ENCODE measurements at regions not wholly inside any gene's neighbourhood (a gene's known extent, or its start where the extent isn't known, plus 50 kb on each side); places are given as distances from the start of the nearest gene placed in this dataset.

DNA sequence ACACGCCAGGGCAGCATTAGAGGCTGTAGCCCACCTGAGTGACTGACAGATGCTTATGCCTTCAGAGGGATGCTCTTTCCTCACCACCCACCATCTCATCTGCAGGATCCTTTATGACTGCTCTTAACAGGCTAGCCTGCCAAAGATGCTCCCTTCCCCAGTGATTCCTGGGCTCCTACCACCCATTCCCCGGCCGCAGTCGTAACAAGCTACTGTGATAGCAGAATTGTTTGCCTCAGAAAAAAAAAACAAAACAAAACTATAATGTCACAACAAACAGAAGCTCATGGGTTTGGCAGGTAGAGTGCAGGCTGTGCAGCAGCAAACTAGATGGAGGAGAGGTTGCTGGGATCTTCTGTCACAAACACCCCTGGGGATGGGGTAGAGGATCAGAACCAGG lies 343.9 kb upstream of the ZMIZ1 start:
- TF ChIP-seq POLR2A (IDR thresholded peaks at IDR 0.05; ENCODE audit: low read depth, low read length) = no peak
- no peak for FAIRE-seq
- DNase-seq (ENCODE audit: insufficient read length, low spot score) = no peak

DNA sequence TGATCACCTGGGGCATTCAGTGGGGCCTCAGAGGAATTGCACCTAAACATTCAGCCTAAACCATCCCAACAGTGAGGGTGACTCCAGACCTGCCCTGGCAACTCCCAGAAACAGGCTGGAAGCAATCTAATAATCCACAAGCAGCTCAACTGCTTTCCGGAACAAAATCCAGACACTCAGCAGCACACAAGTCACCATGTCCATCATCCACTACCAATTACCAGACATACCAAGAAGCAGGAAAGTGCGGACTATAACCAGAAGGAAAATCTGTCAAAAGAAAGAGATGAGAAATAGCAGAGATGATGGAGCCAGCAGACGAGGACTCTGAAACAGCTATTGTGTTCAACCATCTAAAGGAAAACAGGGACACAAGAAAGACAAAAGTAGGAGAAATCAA lies 342.6 kb upstream of the ZMIZ1 start:
- DNase-seq (ENCODE audit: insufficient read length, low spot score) (no peak), FAIRE-seq (no peak)
- TF ChIP-seq POLR2A (IDR thresholded peaks at IDR 0.05; ENCODE audit: low read depth, low read length) = no peak

DNA sequence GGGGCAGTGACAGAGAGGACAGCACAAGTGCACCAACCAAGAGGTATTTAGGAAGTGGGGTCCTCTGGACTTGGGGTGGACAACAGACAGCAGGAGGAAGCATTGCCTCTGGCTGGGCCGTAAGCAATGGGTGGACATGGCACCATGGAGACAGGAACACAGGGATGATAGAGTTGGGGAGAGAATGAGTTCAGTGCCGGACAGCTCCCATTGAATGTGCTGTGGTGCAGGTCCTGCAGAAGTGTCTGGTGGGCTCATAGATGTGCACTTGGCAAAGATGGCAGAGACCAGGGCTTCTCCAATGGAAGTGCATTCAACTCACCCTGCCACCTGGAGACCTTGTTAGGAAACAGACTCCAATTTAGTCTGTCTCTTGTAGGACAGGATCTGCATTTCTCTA lies 341.5 kb upstream of the ZMIZ1 start:
- no peak for FAIRE-seq
- no peak for DNase-seq (ENCODE audit: insufficient read length, low spot score)
- TF ChIP-seq POLR2A (IDR thresholded peaks at IDR 0.05; ENCODE audit: low read depth, low read length) = no peak

DNA sequence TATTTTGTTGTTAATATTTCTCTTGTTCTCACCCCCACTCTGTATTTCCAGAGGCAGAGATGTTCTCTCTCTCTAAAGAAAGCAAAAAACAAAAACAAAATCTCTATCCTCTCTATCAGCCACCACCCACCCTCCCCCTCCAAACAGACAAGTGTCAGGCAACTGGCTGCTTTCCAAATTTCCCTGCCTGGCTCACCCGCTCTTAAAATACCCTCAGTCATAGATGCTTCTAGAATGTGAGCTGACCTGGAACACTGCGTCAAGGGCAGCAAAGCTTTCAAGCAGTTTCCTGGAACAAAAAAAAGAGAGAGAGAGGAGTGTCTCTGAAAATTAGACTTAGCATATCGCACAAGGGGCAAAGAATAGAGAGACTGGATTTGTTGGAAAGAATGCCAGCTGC lies 341.0 kb upstream of the ZMIZ1 start:
- FAIRE-seq (no peak), DNase-seq (ENCODE audit: insufficient read length, low spot score) (no peak)
- TF ChIP-seq POLR2A (IDR thresholded peaks at IDR 0.05; ENCODE audit: low read depth, low read length) = no peak

DNA sequence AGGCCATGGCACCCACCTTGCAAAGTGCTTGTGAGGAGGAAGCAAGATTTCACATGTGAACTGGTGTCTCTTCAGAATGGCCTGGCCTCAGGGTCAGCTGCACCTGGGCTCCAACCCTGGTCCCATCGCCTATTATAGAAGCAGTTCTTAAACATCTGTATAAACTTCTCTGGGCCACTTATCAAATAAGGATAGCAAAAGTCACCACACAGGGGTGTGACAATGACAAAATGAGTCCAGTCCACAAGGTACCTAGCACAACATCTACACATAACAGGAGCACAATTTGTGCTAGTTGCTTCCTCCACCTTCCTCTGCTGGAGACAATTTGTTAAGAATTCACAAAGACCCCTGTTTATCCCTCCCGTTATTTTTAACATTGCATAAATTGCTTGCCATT lies 340.6 kb upstream of the ZMIZ1 start:
- DNase-seq (ENCODE audit: insufficient read length, low spot score) (no peak), FAIRE-seq (no peak)
- TF ChIP-seq POLR2A (IDR thresholded peaks at IDR 0.05; ENCODE audit: low read depth, low read length) = no peak

DNA sequence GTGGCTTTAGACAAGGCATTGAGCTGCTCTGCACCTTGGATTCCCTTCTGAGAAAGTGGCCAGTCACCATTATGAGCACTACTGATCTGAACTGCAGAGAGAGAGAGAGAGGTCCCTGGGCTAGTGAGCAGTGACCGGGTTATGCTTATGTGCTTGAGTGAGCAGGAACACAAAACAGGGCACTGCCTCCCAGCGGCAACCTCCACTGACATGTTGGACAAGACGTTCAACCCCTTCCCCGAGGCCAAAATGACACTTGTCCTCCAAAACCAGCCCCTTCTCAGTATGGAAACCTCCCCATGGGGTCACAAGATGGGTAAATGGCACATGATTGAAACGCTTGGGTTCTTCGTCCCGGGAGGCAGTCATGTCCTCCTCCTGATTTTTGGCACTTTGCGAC lies 339.4 kb upstream of the ZMIZ1 start:
- FAIRE-seq (no peak), DNase-seq (ENCODE audit: insufficient read length, low spot score) (no peak)
- no peak for TF ChIP-seq POLR2A (IDR thresholded peaks at IDR 0.05; ENCODE audit: low read depth, low read length)

DNA sequence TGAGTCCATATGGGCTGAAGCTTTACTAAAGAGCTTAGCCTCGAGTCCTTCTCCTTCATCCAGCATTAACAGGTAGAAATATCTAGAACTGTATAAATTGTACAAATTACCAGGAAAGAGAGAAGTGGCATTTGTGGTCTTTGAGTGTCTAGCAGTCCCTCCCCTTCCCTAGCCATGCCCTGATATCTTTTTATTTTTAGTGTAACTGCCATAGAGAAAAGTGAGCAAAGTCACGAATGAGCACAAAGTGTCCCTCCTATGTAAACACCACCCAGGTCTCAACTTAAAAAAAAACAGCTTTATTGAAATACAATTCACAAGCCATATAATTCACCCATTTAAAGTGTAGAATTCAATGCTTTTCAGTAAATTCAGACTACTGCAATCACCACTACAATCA lies 339.0 kb upstream of the ZMIZ1 start:
- FAIRE-seq = no peak
- no peak for TF ChIP-seq POLR2A (IDR thresholded peaks at IDR 0.05; ENCODE audit: low read depth, low read length)
- DNase-seq (ENCODE audit: insufficient read length, low spot score) = no peak

DNA sequence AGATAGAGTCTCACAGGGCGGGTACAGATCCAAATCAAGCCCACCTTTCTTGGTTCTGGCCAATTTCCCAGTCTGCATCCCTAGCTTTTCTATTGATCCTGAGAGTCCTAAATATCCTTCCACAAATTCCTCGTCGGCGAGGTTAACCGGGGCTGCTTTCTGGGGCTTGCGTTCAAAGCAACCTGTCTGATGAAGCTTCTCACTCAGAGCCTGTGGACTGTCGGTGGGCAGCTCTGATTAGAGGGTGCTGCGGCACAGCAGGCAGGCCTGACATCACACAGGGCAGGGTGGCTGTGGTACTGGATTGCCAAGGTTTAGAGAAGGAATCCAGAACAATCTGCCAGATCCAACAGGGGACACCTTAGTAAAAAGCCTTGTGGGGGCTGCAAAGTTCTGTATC lies 338.0 kb upstream of the ZMIZ1 start:
- no peak for DNase-seq (ENCODE audit: insufficient read length, low spot score)
- no peak for TF ChIP-seq POLR2A (IDR thresholded peaks at IDR 0.05; ENCODE audit: low read depth, low read length)
- no peak for FAIRE-seq

DNA sequence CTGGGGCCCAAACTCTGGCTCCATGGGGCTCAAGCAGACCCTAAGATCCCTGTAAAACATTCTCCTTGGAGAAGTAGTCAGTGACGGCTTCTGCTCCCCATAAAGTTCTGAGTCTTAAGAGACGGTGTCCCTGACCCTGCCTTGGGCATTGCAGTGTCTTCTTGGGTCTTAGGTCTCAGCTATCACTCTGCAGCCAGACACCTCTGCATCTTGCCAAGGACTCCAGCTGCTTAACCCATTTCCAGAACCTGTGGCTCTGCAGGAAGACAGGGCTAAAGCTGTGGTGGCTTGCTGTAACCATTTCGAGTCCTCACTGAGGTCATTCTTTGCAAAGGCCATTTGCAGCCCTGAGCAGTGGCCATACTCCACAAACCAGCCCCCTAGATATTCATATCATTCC lies 337.1 kb upstream of the ZMIZ1 start:
- no peak for FAIRE-seq

DNA sequence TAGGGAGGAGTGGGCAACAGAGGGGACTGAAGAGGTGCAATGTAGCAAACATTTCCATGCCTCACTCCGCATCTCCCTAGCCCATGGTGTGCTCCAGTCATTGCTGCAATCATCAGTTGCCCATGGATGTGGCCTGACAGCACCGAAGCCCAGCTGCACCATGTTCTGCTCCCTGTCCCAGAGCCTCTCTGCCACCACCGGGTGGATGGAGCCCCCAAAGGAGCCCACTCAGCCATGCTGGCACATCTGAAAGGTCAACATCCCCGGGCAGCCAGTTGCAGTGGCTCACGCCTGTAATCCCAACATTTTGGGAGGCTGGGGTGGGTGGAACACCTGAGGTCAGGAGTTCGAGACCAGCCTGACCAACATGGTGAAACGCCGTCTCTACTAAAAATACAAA lies 336.4 kb upstream of the ZMIZ1 start:
- no peak for TF ChIP-seq POLR2A (IDR thresholded peaks at IDR 0.05; ENCODE audit: low read depth, low read length)
- no peak for FAIRE-seq
- no peak for DNase-seq (ENCODE audit: insufficient read length, low spot score)

More for the DNA sequence above, 337.1 kb upstream of the ZMIZ1 start:
- TF ChIP-seq POLR2A (IDR thresholded peaks at IDR 0.05; ENCODE audit: low read depth, low read length) = no peak
- DNase-seq (ENCODE audit: insufficient read length, low spot score) = no peak

DNA sequence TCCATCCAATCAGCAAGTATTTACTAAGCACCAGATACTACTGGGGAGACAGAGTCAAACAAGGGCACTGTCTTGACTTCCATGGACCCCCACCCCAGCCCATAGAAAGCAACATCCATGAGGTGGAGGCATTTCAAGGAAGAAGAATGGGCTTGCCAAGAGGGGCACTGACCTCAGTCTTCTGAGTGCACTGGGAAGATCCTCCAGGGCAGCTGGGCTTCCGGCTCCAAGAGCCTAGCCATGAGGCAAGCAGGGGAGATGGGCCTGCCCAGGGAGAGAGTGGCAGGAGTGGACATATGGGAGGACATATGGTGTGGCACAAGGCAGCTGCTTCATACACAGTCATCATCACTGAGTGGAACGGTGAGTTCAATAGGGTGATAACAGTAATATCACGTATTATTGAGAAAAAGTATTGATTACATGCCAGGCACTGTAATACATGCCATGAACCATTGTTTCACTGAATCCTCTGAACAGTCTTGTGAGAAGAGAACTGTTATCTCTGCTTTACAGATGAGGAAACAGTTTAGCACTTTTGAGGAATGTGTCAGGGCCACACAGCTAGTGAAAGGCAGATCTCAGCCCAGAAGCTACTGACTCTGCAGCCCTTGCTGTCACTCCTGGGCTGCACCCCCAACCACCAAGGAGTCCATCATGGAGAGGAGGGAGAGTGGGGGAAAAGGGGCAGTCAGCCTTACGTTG lies 331.7 kb upstream of the ZMIZ1 start:
- no peak for TF ChIP-seq POLR2A (IDR thresholded peaks at IDR 0.05; ENCODE audit: low read depth, low read length)
- DNase-seq (ENCODE audit: insufficient read length, low spot score) = no peak
- FAIRE-seq = no peak

DNA sequence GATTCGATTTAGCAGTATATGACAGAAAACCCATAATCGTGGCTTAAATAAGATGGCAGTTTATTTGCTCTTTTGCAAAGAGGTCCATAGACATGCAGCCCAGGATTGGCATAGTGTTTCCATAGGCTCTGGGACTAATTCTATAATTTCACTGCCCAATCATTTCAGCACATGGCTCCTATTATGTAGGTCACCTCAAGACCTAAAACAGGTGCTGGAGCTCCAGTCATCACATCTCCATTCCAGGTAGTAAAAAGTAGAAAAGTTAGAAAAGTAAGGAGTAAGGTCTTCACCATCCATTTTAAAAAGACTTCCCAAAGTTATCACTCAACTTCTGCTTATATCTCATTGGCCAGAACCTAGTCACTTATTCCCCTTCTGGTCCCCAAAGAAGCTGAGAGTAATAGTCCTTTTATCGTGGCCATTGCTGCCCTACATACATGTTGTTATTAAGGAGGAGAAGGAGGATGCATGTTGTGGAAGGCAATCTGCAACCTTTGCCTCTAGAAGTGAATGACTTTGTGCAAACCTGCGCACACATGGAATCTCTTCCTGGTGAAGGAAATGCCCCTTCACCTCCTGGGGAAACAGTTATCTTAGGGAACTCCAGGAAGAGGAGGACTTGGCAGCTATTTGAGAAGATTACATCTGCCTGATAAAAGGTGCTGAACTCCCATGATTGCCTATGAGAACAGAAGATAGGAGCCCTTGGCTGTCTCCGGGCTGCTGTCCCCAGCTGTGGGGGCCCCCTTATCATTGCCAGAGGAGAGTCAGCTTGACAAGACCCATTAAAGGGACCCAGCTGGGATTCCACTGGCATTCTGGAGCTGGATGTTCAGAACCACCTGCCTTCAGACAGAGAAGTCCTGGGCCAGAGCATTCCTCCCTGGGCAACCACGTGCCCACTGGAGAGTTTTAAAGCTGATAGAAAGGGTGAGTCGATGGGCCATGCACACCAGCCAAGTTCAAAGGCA lies 330.6 kb upstream of the ZMIZ1 start:
- TF ChIP-seq POLR2A (IDR thresholded peaks at IDR 0.05; ENCODE audit: low read depth, low read length) = no peak
- DNase-seq (ENCODE audit: insufficient read length, low spot score) (no peak), FAIRE-seq (no peak)

DNA sequence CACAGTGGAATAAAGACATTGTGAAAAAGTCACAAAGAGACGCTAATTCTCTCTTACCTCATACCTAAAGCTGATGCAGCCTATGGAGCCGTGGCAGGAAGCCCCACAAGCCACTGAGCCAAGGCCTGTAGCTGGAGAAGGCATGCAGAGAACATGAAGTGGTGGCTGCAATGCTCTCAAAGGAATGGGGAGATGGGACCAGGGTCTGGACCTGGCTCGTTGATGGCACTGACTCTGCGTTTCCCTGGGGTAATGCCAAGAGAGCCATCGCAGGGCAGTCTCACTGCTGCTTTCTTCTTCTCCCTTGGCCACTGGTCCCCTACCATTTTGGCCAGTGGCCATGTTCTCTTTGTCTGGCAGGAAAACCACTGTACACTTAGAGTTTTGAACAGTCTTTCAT lies 329.9 kb upstream of the ZMIZ1 start:
- FAIRE-seq (no peak), DNase-seq (ENCODE audit: insufficient read length, low spot score) (no peak)
- no peak for TF ChIP-seq POLR2A (IDR thresholded peaks at IDR 0.05; ENCODE audit: low read depth, low read length)

DNA sequence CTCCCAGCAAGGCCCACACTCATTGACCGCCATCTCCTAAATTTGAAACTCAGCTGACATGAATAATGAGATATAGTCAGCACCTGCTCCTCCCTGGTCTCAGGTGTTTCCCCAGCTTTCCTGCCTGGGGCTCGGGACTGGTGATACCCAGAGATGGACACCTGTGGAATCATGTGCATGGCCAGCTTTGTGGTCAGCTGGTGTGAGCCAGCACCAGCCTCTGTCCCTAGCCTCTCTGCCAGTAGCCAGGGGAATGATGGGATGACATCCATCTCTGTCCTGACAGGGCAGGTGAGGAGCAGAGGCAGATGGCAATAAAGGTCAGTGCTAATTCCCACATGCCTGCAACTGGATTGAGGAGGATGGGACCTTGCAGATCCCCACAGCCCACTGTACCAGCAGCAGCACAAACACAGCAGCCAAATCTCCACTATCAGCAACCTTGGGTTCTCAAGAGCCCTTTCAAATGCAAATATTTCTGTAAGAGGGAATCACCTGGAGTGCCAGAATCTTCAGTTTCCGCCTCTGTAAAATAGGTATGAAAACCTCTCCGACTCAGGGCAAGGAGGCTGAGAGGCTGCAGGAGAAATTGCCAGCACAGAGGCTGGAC lies 329.2 kb upstream of the ZMIZ1 start:
- no peak for TF ChIP-seq POLR2A (IDR thresholded peaks at IDR 0.05; ENCODE audit: low read depth, low read length)
- no peak for FAIRE-seq
- DNase-seq (ENCODE audit: insufficient read length, low spot score) = no peak

All from H54 (cell line).